ENCODE measurements at regions not wholly inside any gene's neighbourhood (a gene's known extent, or its start where the extent isn't known, plus 50 kb on each side); places are given as distances from the start of the nearest gene placed in this dataset.

DNA sequence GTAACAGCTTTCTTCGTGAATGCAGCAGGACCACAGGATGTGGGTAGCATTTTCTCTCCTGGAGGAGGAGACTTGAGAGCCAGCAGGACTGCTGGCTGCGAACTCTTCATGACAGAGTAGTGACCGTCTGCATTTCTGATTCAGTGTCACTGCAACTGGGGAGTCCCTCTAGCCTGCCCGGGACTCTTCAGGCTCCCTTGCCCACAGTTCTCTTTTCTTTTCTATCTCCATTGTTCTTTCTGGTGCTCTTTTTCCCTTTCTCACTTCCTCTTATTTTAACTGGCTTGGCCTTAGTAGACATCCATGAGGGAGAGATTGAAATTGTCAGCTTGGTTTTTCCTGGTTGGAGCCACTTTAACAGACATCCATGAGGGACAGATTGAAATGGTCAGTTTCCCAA is 49.9 kb upstream of the P2RY1 start:
- no peak for DNase-seq
- no TSS peak for BruUV-seq (replicated peaks)
- intact Hi-C loops (cut with micrococcal nuclease; ENCODE audit: unreplicated experiment), result no loop called here
- Mint-ChIP-seq H3K27ac (ENCODE audit: unreplicated experiment) (no peak overlapping the region), H3K9me3 (ENCODE audit: low read depth, unreplicated experiment) (peaks cover 4% of the 10 kb centered on the region), H3K36me3 (ENCODE audit: insufficient read depth, unreplicated experiment) (no peaks in the 10 kb centered on the region), H3K4me1 (ENCODE audit: low read depth, unreplicated experiment) (no peaks in the 10 kb centered on the region), H3K4me3 (ENCODE audit: low read depth, unreplicated experiment) (no peak overlapping the region), H3K27me3 (ENCODE audit: unreplicated experiment) (no peaks in the 10 kb centered on the region)
- TF ChIP-seq, protein P1, sequence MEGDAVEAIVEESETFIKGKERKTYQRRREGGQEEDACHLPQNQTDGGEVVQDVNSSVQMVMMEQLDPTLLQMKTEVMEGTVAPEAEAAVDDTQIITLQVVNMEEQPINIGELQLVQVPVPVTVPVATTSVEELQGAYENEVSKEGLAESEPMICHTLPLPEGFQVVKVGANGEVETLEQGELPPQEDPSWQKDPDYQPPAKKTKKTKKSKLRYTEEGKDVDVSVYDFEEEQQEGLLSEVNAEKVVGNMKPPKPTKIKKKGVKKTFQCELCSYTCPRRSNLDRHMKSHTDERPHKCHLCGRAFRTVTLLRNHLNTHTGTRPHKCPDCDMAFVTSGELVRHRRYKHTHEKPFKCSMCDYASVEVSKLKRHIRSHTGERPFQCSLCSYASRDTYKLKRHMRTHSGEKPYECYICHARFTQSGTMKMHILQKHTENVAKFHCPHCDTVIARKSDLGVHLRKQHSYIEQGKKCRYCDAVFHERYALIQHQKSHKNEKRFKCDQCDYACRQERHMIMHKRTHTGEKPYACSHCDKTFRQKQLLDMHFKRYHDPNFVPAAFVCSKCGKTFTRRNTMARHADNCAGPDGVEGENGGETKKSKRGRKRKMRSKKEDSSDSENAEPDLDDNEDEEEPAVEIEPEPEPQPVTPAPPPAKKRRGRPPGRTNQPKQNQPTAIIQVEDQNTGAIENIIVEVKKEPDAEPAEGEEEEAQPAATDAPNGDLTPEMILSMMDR (IDR thresholded peaks at IDR 0.05; ENCODE audit: unreplicated experiment), result no peak
- CTCF ChIA-PET, result interaction anchor here (0.6 kb wide), 1 partner anchor 161 kb away, joined by 6 read pairs; no protein-coding TSS in a partner anchor

All from Calu3 (cell line).